ENCODE measurements at regions not wholly inside any gene's neighbourhood (a gene's known extent, or its start where the extent isn't known, plus 50 kb on each side); places are given as distances from the start of the nearest gene placed in this dataset.

- Histone ChIP-seq H2BK120ac (ENCODE audit: low read depth, low read length, poor library complexity, severe bottlenecking) (no peak overlapping the region), H2AFZ (ENCODE audit: low read length) (no peak overlapping the region), H2BK20ac (ENCODE audit: low read depth, low read length, poor library complexity, severe bottlenecking) (no peak overlapping the region), H3K27ac (ENCODE audit: insufficient read length, low read depth, low read length) (no peak overlapping the region), H3K79me2 (ENCODE audit: insufficient read depth, low read length) (no peaks in the 10 kb centered on the region; the same call in 1 of the 2 replicates), H3K4me1 (ENCODE audit: insufficient read depth, low read length) (no peaks in the 10 kb centered on the region), H2BK5ac (ENCODE audit: insufficient read length, low read length) (no peak overlapping the region), H4K8ac (replicated peaks; ENCODE audit: insufficient read length, low read depth, low read length) (no peak overlapping the region), H3K23me2 (ENCODE audit: insufficient read length, low read depth, low read length, poor library complexity, severe bottlenecking) (no peaks in the 10 kb centered on the region), H3K23ac (ENCODE audit: insufficient read length, low read depth, low read length) (no peak overlapping the region), H3K79me1 (ENCODE audit: insufficient read depth, low read depth, low read length, poor library complexity, severe bottlenecking) (no peaks in the 10 kb centered on the region), H3K4me2 (ENCODE audit: insufficient read depth, insufficient read length, low read length) (no peak overlapping the region), H3K4ac (ENCODE audit: low read depth, low read length) (no peak overlapping the region), H2BK12ac (ENCODE audit: insufficient read length, low read depth, low read length) (no peak overlapping the region), H3K9me3 (ENCODE audit: control insufficient read depth, low read depth, low read length) (no peaks in the 10 kb centered on the region), H4K5ac (ENCODE audit: insufficient read length, low read depth, low read length) (no peak overlapping the region), H3K27me3 (ENCODE audit: insufficient read depth, low read length) (no peaks in the 10 kb centered on the region), H4K20me1 (ENCODE audit: control insufficient read depth, insufficient read depth, insufficient read length) (no peaks in the 10 kb centered on the region), H3K56ac (ENCODE audit: insufficient read length, low read depth, low read length) (no peak overlapping the region), H2BK15ac (ENCODE audit: low read depth, low read length) (no peak overlapping the region), H3K9ac (ENCODE audit: extremely low read depth, insufficient read length, low read length) (no peak overlapping the region), H3T11ph (ENCODE audit: low read length) (no peak overlapping the region), H2AK5ac (ENCODE audit: insufficient read length, low read length) (no peak overlapping the region), H4K91ac (ENCODE audit: insufficient read length, low read depth, low read length) (no peak overlapping the region), H3K18ac (ENCODE audit: insufficient read length, low read depth, low read length) (no peak overlapping the region), H3K14ac (ENCODE audit: insufficient read depth, low read length) (no peak overlapping the region)
- Mint-ChIP-seq H3K4me1 (no peaks in the 10 kb centered on the region), H3K27me3 (ENCODE audit: low read depth) (no peaks in the 10 kb centered on the region; the same call in 1 of the 2 replicates), H3K27ac (no peak overlapping the region), H3K9me3 (no peaks in the 10 kb centered on the region; a peak in 1 of 5 replicates), H3K4me3 (no peak overlapping the region), H3K36me3 (ENCODE audit: insufficient read depth in 1 of 3, low read depth in 3 of 3) (peaks cover 0 to 1% (median 0%) of the 10 kb centered on the region in 3 experiments; a peak in 2 of 7 replicates)
- TF ChIP-seq CTCF (conservative IDR thresholded peaks at IDR 0.05), result no peak
- no peak for DNase-seq
Measured at GRCh38 chr2:208867374-208867773, 460.8 kb downstream of the PTH2R start.

All from H9 (cell line).